DND-41 (cell line): ENCODE measurements at regions not wholly inside any gene's neighbourhood (a gene's known extent, or its start where the extent isn't known, plus 50 kb on each side); places are given as distances from the start of the nearest gene placed in this dataset.
"Not testable (repeated sequence)": the region's sequence is repeated elsewhere in the genome, so short reads cannot be mapped to it uniquely, and the experiment has no call there.

ENCODE experiments used
- CTCF ChIP-seq: IDR thresholded peaks from 2 replicates; pipeline ENCODE4 v1.5.1; 2012; ENCODE audit warnings: borderline replicate concordance, low read length, moderate library complexity, mild to moderate bottlenecking; ENCODE audit not compliant: poor library complexity, severe bottlenecking; ENCODE audit errors: extremely low read depth
- EZH2 ChIP-seq: IDR thresholded peaks from 3 replicates; pipeline ENCODE4 v1.6.1; 2012; ENCODE audit warnings: borderline replicate concordance, low read depth, mild to moderate bottlenecking, moderate library complexity, low read length, inconsistent platforms; ENCODE audit not compliant: severe bottlenecking

- TF ChIP-seq CTCF, EZH2: not testable (repeated sequence)
Observed at GRCh38 chr4:166212326-166212725, 339.3 kb downstream of the TLL1 start.
